Lower leg skin (tissue), 3 donors: ENCODE measurements at regions not wholly inside any gene's neighbourhood (a gene's known extent, or its start where the extent isn't known, plus 50 kb on each side); places are given as distances from the start of the nearest gene placed in this dataset.

ENCODE experiments used
- POLR2A ChIP-seq, 2 donors: fragments of 450-650 bp; IDR thresholded peaks; one replicate each; pipeline ENCODE4 v1.6.1; 2016 to 2017; ENCODE audit warnings: antibody characterized with exemption in 2 of 2, mild to moderate bottlenecking in 1 of 2, moderate library complexity in 1 of 2
- TF ChIP-seq, protein P1 (sequence below), 3 donors: fragments of 450-650 bp; IDR thresholded peaks; one replicate each; pipeline ENCODE4 v1.5.1; 2016; ENCODE audit warnings: antibody characterized with exemption in 3 of 3, mild to moderate bottlenecking in 3 of 3, moderate library complexity in 2 of 3

DNA sequence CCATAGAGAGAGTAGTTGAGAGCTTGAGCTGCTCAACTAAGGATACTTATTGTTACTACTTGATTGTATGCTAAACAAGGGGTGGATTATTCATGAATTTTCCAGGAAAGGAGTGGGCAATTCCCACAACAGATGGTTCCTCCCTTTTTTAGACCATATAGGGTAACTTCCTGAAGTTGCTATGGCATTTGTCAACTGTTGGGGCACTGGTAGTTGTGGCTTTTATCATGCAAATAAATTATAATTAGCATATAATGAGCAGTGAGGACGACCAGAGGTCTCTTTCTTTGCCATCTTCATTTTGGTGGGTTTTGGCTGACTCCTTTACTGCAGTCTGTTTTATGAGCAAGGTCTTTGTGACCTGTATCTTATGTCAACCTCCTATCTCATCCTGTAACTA, 1403.5 kb upstream of the PABPC4L start:
- TF ChIP-seq, protein P1, sequence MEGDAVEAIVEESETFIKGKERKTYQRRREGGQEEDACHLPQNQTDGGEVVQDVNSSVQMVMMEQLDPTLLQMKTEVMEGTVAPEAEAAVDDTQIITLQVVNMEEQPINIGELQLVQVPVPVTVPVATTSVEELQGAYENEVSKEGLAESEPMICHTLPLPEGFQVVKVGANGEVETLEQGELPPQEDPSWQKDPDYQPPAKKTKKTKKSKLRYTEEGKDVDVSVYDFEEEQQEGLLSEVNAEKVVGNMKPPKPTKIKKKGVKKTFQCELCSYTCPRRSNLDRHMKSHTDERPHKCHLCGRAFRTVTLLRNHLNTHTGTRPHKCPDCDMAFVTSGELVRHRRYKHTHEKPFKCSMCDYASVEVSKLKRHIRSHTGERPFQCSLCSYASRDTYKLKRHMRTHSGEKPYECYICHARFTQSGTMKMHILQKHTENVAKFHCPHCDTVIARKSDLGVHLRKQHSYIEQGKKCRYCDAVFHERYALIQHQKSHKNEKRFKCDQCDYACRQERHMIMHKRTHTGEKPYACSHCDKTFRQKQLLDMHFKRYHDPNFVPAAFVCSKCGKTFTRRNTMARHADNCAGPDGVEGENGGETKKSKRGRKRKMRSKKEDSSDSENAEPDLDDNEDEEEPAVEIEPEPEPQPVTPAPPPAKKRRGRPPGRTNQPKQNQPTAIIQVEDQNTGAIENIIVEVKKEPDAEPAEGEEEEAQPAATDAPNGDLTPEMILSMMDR (IDR thresholded peaks at IDR 0.05), result no peak
- no peak for TF ChIP-seq POLR2A (IDR thresholded peaks at IDR 0.05)
